ENCODE measurements at regions not wholly inside any gene's neighbourhood (a gene's known extent, or its start where the extent isn't known, plus 50 kb on each side); places are given as distances from the start of the nearest gene placed in this dataset.
"Not testable (repeated sequence)": the region's sequence is repeated elsewhere in the genome, so short reads cannot be mapped to it uniquely, and the experiment has no call there.

DNA sequence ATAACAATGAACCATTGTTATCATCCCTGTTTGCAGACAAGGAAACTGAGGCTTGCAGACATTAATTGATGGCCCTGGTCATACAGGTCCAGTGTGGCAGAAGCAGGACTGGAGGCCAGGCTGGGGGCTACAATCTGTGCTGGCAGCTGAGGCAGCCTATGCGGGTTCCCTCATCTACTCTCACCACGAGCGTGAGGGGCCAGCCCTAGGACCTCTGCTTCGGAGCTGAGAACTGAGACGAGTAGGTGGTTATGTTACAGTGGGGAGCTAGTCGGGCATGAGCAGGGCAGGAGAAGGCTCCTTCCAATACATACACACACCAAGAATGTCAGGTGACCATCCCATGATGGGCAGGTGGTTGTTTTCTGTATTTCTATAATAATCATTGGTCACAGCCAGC lies 82.2 kb upstream of the ASB18 start:
- no peak for DNase-seq (ENCODE audit: low spot score)

DNA sequence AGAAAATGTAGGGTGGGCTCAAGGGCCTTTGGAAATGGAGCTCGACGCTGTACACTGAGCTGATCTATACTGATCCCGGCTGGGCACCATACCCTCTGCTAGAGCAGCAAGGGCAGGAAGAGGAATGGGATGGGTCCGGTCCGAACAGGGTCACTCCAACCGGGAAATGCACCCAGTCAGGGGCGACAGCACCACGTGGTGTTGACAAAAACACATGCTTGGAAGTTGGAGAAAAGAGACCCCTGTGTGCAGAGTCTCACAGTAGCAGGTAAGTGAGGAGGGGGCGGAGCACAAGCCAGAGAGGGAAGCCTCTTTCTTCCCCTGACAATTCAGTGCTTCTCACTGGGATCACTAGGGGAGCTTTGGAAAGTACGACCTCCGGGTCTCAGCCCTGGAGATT lies 84.1 kb upstream of the ASB18 start:
- DNase-seq (ENCODE audit: low spot score): no peak

DNA sequence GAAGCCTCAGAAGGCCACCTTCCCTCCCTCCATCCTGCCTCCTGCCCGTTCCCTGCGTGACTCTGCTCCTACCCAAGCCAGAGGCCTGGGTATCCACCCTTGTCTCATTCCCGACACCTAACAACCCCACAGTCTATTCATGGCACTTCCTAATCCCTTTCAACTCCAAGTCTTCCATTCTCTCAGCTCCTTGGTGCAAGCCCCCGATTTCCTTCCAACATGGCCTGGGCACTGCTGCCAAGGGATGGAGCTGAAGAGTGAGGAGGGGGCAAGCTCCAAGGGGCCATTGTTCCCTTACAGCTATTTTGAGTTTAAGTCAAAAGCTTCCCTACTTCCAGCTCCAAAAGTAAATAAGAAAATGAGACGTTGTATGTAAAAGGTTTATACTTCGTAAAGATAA lies 84.8 kb upstream of the ASB18 start:
- no peak for DNase-seq (ENCODE audit: low spot score)

DNA sequence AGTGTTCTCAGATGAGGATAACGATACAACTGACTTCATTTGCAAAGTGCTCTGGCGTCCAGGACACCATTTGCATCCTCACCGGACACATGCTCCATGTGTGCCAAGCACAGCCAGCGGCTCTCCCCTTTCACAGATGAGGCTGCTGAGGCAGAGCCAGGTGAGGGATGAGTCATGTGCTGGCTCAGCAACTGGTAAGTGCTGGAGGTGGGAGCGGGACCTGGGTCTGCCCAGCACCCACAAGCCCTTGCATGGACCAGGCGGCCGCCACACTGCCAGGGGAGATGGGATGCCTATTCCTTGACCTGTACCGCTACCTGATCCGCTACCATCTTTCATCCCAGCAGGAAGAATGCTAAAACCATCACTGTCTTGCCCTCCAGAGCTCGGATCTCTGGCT lies 86.2 kb upstream of the ASB18 start:
- DNase-seq (ENCODE audit: low spot score): no peak

DNA sequence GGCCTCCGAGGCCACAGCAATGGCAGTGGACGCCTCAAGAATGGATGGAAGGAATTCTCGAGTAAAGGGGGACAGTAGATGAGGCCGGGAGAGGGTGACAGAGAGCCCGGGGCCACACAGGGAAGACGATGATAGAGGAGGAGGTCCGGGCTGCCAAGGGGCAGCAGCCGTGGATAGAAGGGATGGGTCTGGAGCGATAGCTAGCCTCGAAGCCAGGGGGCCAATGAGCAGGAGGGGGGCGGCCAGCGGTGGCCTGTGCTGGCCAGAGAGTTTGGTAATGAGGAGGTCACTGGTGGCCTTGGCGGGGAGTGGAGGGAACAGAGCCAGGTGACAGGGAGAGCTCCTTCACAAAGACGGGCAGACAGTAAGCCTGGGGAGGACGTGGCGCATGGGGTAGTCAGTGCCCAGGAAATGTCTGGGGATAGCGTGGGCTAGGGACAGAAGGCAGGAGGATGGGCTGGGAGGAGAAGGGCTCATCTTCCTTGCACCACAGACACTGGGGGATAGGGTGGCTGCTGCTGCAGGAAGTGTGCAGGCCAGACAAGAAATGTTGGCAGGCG lies 87.8 kb upstream of the ASB18 start:
- no peak for DNase-seq (ENCODE audit: low spot score)

DNA sequence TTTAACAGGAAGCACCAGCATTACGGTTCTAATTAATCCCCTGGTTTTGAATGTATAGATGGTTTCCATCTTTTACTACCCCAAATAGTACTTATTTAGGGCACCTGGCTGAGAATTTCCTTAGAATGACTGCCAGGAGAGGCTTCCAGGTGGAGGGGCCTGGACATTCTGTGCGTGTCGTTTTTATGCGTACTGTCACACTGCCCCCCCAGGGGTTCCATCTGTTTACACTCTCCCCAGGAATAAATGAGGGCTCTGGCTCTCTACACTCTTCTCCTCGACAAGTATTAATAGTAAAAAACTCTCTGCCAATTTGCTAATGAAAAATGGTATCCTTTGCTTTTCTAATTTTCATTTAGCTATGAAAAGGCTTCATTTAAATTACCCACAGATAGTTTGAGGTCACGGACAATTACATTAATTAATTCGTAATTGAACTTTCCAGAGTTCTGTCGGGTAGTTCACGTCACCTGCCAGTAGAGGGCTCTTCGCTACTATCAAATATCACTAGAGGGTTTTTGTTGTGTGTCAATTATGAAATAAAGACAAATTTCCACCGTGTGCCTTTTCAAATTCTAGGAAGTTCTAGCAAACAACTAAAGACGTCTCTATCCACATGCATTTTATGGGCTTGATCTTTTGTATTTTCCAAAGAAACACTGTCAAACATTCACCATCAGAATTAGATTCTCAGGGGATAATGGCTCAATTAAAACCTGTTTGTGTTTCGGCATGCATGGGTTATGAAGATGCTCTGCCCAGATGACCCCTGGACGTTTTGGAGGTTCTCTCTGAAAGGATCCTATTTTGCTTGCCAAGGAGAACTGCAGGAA lies 88.8 kb upstream of the ASB18 start:
- DNase-seq (ENCODE audit: low spot score): no peak

DNA sequence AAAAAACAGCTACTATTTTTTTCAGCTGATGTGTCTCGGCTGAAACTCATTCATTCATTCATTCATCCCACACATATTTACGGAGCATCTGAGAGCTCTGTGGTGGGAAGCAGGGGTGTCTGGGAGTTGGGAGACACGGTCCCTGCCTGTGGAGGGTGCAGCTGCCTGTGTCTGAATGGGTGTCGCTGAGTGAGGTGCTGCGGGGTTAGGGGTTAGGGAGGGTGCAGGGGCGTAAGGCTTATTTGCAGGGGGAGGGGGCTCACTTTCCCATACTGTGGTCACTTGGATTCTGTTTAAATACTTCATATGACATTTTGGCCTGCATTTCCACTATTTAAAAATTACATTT lies 89.4 kb upstream of the ASB18 start:
- no peak for DNase-seq (ENCODE audit: low spot score)

DNA sequence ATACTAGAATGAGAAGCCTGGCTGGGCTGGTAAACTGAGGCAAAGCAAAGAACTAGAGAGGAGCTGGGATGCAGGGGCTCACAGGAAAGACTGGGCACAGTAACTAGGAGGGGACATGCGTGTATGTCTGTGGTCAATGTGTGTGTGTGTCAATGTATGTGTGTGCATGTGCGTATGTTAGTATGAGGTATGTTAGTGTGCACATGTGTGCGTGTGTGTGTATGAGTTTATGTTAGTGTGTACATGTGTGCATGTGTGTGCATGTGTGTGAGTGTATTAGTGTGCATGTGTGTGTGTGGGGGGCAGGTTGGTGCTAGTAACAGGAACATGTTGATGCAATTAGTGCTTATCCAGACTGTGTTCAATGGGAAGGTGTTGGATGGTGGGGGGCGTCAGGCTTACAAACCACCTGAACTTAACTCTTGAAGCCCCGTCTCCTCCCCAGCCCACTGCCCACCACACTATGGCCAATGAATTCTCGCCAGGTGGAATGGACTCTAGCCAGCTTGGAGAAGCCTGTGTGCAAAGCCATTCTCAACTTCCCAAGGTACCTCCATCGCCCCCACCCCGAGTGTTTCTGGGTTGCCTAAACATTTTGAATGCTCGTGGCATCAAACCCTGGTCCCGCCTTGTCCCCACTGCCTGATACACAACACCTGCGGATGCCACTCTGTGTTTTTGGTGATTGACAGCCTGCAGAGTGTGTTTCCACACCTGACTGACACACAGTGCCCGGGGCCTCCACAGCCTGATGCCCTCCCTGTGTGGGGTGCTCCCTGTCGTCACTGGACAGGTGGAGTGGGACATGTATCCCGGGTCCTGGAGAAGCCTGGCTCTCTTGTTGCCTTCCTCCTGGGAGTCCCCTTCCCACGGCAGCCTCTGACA lies 90.1 kb upstream of the ASB18 start:
- no peak for DNase-seq (ENCODE audit: low spot score)

DNA sequence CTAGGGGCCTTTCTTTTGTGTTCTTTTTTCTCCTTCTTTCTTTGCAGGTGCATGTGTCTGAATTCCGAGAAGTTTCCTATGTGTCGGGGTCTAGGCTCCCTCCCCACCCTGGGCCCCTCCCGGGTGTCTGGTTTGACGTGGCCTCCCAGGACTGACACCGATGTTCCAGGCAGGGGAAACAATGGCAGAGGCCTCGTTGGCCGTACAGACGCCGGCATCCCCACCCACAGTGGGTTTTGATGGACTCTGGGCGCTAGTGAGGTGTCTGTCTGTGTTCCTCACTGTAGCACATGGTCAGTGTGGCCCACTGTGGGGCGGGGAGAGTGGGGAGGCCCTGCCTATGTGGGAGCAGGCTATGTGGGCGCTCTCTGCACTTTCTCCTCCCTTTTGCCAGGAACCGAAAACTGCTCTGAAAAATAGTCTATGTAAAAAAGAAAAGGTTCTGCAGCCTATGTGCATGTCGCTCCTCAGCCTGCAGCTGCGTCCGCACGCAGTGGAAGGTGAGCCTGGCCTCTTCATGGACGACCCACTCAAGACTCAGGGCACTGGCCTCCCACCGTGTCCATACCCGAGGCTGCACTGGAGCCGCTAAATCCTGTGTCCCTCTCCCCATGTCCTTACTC lies 90.9 kb upstream of the ASB18 start:
- DNase-seq (ENCODE audit: low spot score): no peak

DNA sequence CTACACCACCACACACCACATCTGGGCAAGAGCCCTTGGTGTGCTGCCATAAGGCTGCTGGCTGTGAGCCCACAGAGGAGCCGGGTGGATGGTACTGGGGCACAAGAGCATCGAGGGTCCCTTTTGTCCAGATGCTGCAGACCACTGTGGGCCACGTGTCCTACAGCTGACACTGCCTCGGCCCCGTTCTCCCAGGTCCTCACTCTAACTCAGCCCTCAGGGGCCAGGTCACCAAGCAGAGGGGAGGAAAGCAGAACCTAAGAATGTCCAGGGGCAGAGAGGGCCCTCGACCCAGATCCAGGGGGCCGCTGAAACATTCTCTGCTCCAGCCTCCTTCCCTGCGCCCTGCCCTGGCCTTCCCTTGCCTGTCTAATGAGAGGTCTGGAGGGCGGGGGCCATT lies 91.7 kb upstream of the ASB18 start:
- DNase-seq (ENCODE audit: low spot score): no peak

DNA sequence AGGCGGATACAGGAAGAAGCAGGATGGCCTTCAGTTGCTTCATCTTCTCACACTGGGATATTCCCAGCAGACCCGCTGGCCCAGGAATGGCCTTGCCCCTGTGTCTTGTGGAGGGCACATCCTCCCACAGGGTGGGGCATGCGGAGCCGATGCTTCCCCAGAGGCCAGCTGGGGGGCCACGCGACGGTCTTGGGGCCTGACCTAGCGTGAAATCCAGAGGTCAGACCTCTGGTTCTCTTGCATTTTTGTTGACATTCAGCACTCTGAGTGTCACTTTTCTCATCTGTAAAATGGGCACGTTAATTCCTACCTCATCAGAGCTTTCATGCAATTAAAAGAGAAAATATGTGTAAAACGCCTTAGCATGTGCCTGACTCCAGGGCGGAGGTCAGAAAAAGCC lies 92.1 kb upstream of the ASB18 start:
- DNase-seq (ENCODE audit: low spot score): not testable (repeated sequence)

DNA sequence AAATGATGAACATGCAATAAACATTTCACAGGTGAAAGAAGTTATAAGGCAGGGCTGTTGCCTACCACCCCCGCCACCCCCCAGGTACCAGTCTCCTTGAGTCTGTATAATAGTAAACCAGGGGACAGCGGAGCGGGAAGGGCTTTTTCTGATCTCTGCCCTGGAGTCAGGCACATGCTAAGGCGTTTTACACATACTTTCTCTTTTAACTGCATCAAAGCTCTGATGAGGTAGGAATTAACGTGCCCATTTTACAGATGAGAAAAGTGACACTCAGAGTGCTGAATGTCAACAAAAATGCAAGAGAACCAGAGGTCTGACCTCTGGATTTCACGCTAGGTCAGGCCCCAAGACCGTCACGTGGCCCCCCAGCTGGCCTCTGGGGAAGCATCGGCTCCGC lies 94.3 kb upstream of the ASB18 start:
- DNase-seq (ENCODE audit: low spot score): not testable (repeated sequence)

DNA sequence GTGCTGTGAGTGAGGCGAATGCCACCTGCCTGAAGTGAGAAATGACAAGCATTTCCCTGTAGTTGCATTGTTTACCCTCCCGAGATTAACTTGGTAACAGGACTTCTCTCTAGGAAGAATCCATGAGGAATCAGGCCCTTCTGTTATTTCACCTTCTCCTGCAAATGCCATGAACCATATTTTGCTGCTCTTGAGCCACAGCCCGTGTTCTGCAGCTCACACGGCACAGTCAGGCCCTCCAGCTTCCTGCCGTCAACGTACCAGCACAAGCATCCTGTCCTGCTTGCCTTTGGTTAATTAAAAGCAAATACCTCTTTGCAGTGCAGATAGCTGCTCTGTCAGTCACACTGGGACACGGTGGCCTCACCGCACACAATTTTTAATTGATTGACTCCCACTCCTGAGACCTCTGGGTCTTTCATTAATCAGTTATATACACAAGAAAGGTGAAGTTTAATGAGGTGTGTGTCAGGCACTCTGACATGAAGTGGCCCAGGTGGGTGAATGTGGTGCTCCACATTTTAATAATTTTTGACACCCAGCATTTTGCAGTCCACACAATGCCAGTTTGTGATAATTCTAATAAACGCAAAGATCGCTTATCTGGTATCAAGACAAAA lies 95.3 kb upstream of the ASB18 start:
- DNase-seq (ENCODE audit: low spot score): no peak

DNA sequence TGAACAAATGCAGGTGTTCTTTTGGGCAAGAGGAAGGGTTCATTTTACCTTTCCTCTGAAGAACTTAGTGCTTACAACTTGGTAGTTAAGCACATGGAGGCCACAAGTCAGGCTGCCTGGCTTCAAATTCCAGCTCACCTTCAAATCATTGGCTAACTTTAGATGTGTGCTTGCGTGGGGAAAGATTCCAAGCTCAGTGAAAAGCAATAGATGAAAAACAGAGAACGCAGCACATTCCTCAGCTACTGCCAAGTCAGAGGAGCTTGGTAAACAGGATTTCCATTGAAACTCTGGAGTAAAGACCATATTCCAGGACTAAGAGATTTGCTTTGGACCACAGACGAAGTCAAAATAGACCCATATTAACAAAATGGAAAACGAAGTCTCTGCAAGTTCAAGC lies 96.3 kb upstream of the ASB18 start:
- DNase-seq (ENCODE audit: low spot score): no peak

DNA sequence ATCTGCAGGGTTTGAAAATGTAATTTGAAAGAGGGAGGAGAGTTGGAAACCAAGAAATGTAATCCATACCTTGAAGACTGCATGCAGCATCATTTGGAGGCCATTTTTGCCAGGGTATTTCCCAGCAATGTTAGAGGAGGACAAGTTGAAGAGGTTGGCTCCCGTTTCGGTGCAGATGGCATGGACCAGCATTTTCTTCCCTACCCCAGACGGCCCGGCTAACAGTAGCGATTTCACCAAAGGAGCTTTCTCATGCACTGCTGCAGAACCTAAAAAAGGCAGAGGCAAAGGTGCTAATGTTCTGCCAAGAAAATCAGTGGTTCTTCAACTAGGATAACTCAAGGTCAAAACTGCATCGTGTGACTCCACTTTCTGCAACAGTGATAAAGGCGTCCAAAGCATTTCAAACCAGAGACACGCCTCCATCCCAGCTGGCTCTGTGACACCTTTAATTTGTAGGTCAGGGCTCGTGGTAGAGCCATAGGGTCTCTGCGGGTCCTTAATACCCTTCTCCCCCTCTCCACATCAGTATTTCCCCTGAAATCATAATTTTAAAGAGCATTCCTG lies 99.6 kb upstream of the ASB18 start:
- DNase-seq (ENCODE audit: low spot score): no peak

DNA sequence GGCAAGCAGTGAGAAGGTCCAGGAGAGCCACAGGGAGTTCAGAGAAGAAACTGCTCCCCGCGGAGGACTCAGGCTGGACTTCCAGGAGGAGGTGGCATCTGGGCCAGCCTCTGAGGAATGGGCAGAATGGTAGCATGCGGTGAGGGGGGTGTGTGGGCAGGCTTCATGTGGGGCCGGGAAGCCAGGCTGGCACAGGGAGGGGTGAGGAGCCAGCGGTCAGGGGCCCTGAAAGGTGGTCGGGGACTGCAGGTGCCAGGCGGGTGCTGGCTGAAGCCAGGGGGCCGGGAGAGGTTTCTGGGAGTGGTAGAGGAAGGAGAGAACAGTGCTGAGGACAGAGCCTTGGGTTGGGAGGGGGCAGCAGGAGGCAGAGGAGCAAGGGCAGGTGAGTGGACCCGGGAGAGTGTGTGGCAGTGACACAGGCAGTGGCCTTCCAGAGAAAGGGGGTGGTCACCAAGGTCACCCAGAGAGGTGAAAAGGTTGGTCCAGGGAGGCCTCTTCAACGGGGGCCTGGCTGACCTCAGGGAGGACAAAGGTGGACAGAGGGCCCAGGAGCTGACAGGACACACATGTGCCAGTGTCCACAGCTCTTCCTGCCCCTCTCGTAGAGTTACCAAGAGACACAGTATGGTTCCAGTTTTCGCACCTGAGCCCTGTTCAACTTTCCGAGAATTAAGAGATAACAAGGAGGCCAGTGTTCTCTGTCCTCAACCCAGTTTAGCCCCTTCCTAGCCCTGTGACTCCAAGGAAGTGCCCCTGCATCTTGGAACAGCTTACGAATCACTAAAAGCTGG lies 101.2 kb upstream of the ASB18 start:
- no peak for DNase-seq (ENCODE audit: low spot score)

DNA sequence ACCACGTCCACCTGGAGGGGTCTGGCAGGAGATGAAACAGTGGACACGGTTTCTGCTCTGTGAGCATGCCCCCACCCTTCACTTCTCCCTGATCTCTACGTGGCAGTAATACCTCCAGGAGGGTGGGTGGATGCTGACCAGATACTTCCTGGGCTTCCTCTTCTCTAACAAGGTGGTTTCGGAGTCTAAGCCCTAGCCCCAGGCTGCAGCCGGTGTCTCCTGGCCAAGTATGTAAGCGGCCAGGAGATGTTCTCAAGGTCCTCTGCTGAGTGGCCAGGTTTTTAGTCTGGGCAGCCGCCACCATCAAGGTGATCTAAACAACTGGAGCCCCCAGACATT lies 101.8 kb upstream of the ASB18 start:
- no peak for DNase-seq (ENCODE audit: low spot score)

DNA sequence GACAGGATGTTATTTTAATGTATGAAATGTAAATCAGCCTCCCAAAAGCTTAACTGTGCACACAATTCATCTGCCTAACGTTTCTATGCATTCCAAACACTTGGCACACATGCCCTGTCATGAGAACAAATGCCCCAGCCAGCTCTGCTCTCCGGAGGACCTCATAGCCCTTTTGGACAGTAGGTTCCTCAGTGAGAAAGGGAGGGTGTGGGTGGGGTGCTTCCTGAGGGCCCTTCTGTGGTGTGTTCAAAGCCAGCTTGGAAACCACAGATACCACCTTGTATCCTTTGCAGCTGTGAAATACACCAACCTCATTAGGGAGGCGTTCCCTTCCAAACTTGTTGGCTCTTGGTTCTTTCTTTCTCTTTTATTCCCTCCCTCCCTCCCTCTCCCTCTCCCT lies 102.2 kb upstream of the ASB18 start:
- DNase-seq (ENCODE audit: low spot score): no peak

DNA sequence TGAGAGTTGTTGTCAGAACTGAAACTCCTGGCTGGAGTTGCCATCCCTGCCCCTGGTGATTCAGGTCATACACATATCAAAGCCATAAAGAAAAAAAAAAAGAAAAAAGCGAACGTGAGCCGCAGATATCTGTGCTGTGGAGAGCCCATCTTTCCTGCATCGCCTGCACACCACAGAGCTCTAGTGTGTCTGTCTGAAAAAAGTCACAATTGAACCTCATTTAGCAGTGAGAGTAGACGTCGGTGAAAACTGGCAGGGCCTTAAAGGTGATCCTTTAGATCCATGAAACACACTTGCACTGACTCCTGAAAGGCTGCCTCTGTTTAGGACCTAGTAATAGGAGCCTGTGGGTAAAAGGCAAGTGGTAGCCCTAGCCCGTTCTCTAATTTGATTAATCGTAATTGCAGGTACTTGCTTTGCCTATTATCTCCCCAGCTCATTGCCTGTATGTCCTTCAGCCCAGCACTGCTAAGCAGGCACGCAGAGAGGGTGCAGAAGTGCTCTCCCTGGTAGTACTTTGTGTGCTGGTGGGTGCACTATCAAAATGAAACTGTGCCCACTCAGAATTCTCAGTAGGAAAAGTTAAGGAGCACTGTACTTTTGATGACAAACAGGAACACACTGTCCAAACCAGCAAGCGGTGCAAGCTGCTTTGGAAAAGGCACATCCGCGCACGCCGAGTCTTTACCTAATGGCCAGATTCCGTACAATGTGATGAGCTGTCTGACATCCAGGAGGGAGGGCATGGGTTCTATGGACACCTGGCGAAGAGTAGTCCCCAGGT lies 103.5 kb upstream of the ASB18 start:
- no peak for DNase-seq (ENCODE audit: low spot score)

DNA sequence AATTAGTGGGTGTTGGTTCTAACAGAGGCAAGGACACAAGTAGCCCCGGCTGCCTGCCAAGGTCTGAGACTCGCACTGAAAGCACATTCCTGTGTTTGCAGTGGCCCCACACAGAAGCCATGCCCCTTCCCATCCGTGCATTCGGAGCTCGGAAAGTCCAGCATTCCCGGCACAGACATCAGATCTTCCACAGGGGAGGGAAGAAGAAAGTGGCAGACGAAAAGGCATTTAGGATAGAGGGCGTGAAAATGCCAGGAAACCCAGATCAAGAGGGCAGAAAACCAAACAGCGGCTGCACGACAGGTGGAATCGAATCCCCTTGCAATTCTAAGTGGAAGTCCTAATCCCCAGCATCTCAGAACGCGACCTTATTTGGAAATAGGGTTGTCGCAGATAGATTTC lies 105.5 kb upstream of the ASB18 start:
- no peak for DNase-seq (ENCODE audit: low spot score)
